ENCODE measurements at regions not wholly inside any gene's neighbourhood (a gene's known extent, or its start where the extent isn't known, plus 50 kb on each side); places are given as distances from the start of the nearest gene placed in this dataset.
A peak's percentile ranks its signal among the peaks of the same experiment; 100 is the strongest.

DNA sequence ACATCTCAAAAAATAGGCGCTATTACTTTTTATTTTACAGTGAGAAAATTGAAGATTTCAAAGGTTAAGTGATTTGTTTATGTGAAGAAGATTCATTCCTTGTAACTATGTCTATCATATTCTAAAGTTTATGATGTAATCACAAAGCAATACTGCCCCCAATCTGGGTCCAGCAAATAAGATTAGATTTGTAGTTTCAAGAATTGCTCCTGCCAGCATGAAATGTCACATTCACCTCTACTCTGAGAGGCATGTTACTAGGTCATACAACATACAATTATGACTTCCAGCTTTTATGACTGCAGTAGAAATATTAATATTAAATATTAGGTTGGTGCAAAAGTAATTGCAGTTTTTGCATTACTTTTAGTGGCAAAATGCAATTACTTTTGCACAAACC is 976.2 kb downstream of the FSTL5 start:
- ATAC-seq (no peak), DNase-seq (no peak)
- Mint-ChIP-seq H3K4me3 (no peak overlapping the region), H3K9me3 (no peaks in the 10 kb centered on the region), H3K27ac (no peak overlapping the region), H3K4me1 (no peaks in the 10 kb centered on the region), H3K27me3 (no peaks in the 10 kb centered on the region)

DNA sequence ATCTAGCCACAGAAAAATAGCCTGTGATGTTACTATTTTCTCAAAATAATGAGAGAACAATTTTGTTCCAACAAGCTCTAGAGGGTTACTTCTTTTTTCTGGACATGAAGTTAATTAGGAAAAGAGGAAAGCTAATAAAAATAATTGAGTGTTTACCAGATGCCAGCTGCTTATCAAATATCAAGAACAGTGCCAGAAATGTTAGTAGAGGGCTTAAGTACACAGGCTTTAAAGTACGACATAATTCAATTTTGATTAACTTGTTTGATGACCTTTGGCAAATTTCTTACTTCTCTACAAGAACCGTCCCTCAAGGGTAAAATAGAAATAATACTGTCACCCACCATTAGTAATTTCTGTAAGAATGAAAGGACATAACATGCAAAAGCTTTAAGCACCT is 977.0 kb downstream of the FSTL5 start:
- Mint-ChIP-seq H3K9me3 (no peaks in the 10 kb centered on the region), H3K4me1 (no peaks in the 10 kb centered on the region), H3K4me3 (no peak overlapping the region), H3K27me3 (no peaks in the 10 kb centered on the region), H3K27ac (no peak overlapping the region)
- ATAC-seq (no peak), DNase-seq (no peak)

- DNase-seq (no peak), ATAC-seq (no peak)
- Mint-ChIP-seq H3K27me3 (no peaks in the 10 kb centered on the region), H3K4me3 (no peak overlapping the region), H3K27ac (no peak overlapping the region), H3K9me3 (no peaks in the 10 kb centered on the region), H3K4me1 (no peaks in the 10 kb centered on the region)
These were observed 977.8 kb downstream of the FSTL5 start for GRCh38 chr4:161186012-161186411.

DNA sequence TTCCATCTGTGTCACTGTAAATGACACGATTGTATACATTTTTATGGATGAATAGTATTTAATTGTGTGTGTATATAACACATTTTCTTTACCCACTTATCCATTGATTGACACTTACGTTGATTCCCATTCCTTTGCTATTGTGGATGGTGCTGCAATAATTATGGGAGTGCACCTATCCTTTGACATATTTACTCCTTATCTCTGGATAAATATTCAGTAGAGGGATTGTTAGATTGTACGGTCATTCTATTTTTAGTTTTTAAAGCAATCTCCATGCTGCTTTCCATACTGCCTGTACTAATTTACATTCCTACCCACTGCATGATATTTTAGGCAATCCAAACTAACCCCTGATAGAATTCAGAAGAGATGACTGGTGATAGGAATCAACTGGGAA is 980.1 kb downstream of the FSTL5 start:
- ATAC-seq, result no peak
- H3K27me3 Mint-ChIP-seq, result no peaks in the 10 kb centered on the region
- H3K4me3 Mint-ChIP-seq, result no peak overlapping the region

GRCh38 chr4:161182913-161183312 is 980.9 kb downstream of the FSTL5 start:
- ATAC-seq (no peak), DNase-seq (no peak)
- no peak overlapping the region for H3K4me3 Mint-ChIP-seq
- H3K27ac Mint-ChIP-seq, result no peak overlapping the region
- no peaks in the 10 kb centered on the region for H3K4me1 Mint-ChIP-seq
- H3K27me3 Mint-ChIP-seq, result no peaks in the 10 kb centered on the region
- peaks cover 0 to 7% of the 10 kb centered on the region in 2 donors for H3K9me3 Mint-ChIP-seq

More for the DNA sequence above, 980.1 kb downstream of the FSTL5 start:
- H3K27ac Mint-ChIP-seq, result no peak overlapping the region
- no peak for DNase-seq
- H3K9me3 Mint-ChIP-seq, result no peaks in the 10 kb centered on the region
- no peaks in the 10 kb centered on the region for H3K4me1 Mint-ChIP-seq

DNA sequence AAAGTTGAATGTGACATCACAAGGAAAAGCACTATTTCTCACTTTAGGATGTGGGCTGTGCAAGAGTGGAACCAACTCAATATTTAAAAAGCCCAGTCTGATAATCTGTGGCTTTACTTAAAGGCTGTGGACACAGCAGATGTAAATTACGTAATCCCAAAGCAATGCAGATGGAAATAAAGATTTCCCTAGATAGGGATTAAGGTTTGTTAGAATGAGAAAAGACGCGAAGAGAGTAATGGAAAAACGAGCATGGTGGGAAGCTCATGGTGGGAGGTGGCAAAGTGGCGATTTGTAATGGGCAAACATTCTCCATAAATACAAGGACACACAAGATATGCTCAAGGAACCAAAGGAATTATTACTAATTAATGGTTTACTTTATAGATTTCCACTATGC is 985.5 kb downstream of the FSTL5 start:
- no peak overlapping the region for H3K4me3 Mint-ChIP-seq
- H3K9me3 Mint-ChIP-seq, result peaks cover 5 to 14% of the 10 kb centered on the region in 2 donors
- H3K27ac Mint-ChIP-seq, result no peak overlapping the region
- DNase-seq, result no peak
- H3K27me3 Mint-ChIP-seq, result no peaks in the 10 kb centered on the region
- H3K4me1 Mint-ChIP-seq, result no peaks in the 10 kb centered on the region
- no peak for ATAC-seq

DNA sequence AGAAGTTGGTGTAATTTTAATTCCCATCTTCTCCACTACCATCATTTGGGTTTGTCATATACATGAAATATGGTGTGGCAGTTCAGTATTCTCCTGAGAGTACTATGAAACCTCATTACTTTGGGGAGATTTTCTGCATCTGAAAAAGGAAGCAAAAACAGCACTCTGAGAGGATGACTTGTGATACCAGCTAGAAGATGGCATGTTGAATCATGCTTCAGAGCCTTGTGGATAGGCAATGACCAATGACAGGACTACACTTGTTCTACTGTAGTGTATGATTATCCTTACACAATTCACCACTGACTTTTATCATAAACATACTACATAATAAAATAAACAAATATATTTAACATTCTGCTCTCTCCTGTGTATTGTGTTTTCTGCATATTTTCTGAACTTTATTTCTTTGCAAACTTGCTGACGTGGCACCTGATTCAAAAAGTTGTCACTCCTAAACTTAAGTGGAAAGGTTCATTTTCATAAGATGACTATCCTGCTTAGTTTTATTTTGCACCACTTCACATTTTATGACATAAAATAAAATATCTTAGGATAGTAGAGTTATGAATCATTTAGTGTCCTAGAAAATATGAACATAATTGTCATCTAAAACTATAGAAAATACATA is 991.3 kb downstream of the FSTL5 start:
- H3K4me1 Mint-ChIP-seq, result no peaks in the 10 kb centered on the region
- ATAC-seq, result no peak
- DNase-seq, result no peak
- H3K27ac Mint-ChIP-seq, result no peak overlapping the region
- no peak overlapping the region for H3K4me3 Mint-ChIP-seq
- H3K27me3 Mint-ChIP-seq, result no peaks in the 10 kb centered on the region
- H3K9me3 Mint-ChIP-seq, result peaks cover 5 to 7% of the 10 kb centered on the region in 2 donors

GRCh38 chr4:161167539-161167938 is 996.3 kb downstream of the FSTL5 start:
- Mint-ChIP-seq H3K27me3 (no peaks in the 10 kb centered on the region), H3K4me3 (no peak overlapping the region), H3K4me1 (no peaks in the 10 kb centered on the region), H3K9me3 (peaks cover 7 to 10% of the 10 kb centered on the region in 2 donors), H3K27ac (peak overlapping the region in 1 of 2 donors; percentile 61)
- DNase-seq, result no peak
- ATAC-seq, result no peak

- no peak for DNase-seq
- no peak overlapping the region for H3K4me3 Mint-ChIP-seq
- no peaks in the 10 kb centered on the region for H3K27me3 Mint-ChIP-seq
- H3K27ac Mint-ChIP-seq, result no peak overlapping the region
- no peaks in the 10 kb centered on the region for H3K4me1 Mint-ChIP-seq
- peaks cover 3 to 17% of the 10 kb centered on the region in 2 donors for H3K9me3 Mint-ChIP-seq
- no peak for ATAC-seq
These were observed 1003.1 kb downstream of the FSTL5 start for GRCh38 chr4:161160718-161161117.

- ATAC-seq, result no peak
These were observed 1015.7 kb downstream of the FSTL5 start for GRCh38 chr4:161148051-161148450.

GRCh38 chr4:161143375-161143774 is 1020.4 kb downstream of the FSTL5 start:
- ATAC-seq, result no peak
- Mint-ChIP-seq H3K27ac (peak overlapping the region in 1 of 2 donors; percentile 29), H3K4me3 (no peak overlapping the region), H3K9me3 (peaks cover 12 to 40% of the 10 kb centered on the region in 2 donors), H3K4me1 (no peaks in the 10 kb centered on the region), H3K27me3 (no peaks in the 10 kb centered on the region)
- no peak for DNase-seq

More at GRCh38 chr4:161148051-161148450, 1015.7 kb downstream of the FSTL5 start:
- Mint-ChIP-seq H3K4me3 (no peak overlapping the region), H3K4me1 (no peaks in the 10 kb centered on the region), H3K9me3 (peaks cover 4 to 34% of the 10 kb centered on the region in 2 donors), H3K27me3 (no peaks in the 10 kb centered on the region), H3K27ac (no peak overlapping the region)
- no peak for DNase-seq

GRCh38 chr4:161134795-161135194 is 1029.0 kb downstream of the FSTL5 start:
- DNase-seq, result no peak
- Mint-ChIP-seq H3K27ac (no peak overlapping the region), H3K4me3 (no peak overlapping the region), H3K9me3 (peaks cover 7 to 15% of the 10 kb centered on the region in 2 donors), H3K4me1 (no peaks in the 10 kb centered on the region), H3K27me3 (no peaks in the 10 kb centered on the region)
- ATAC-seq, result no peak

- H3K4me1 Mint-ChIP-seq, result no peaks in the 10 kb centered on the region
- H3K4me3 Mint-ChIP-seq, result no peak overlapping the region
- no peak for ATAC-seq
- peaks cover 0 to 15% of the 10 kb centered on the region in 2 donors for H3K9me3 Mint-ChIP-seq
- DNase-seq, result no peak
- H3K27me3 Mint-ChIP-seq, result no peaks in the 10 kb centered on the region
- H3K27ac Mint-ChIP-seq, result no peak overlapping the region
These were observed 1030.1 kb downstream of the FSTL5 start for GRCh38 chr4:161133586-161134276.

- no peaks in the 10 kb centered on the region for H3K4me1 Mint-ChIP-seq
- DNase-seq, result no peak
- H3K27ac Mint-ChIP-seq, result no peak overlapping the region
- no peaks in the 10 kb centered on the region for H3K27me3 Mint-ChIP-seq
- ATAC-seq, result no peak
- no peak overlapping the region for H3K4me3 Mint-ChIP-seq
- peaks cover 0 to 6% of the 10 kb centered on the region in 2 donors for H3K9me3 Mint-ChIP-seq
These were observed 1030.9 kb downstream of the FSTL5 start for GRCh38 chr4:161132715-161133425.

DNA sequence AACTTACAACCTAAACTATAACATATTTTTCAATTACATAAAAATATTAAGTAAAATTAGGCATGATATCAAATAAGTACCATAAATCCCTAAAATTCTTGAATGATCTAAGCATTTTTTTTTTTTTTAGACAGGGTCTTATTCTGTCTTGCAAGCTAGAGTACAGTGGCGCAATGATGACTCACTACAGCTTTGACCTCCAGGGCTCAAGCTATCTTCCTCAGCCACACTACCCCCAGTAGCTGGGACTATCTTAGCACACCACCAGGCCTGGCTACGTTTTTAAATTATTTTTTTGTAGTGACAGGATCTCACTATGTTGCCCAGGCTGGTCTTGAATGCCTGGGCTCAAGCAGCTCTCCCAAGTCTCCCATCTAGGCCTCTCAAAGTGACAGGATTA is 1042.3 kb downstream of the FSTL5 start:
- no peak overlapping the region for H3K4me3 Mint-ChIP-seq
- peaks cover 5 to 13% of the 10 kb centered on the region in 2 donors for H3K9me3 Mint-ChIP-seq
- DNase-seq, result no peak
- ATAC-seq, result no peak
- H3K27me3 Mint-ChIP-seq, result no peaks in the 10 kb centered on the region
- no peak overlapping the region for H3K27ac Mint-ChIP-seq
- no peaks in the 10 kb centered on the region for H3K4me1 Mint-ChIP-seq

GRCh38 chr4:161101881-161102280 is 1061.9 kb downstream of the FSTL5 start:
- no peaks in the 10 kb centered on the region for H3K27me3 Mint-ChIP-seq
- H3K27ac Mint-ChIP-seq, result no peak overlapping the region
- ATAC-seq, result no peak
- no peaks in the 10 kb centered on the region for H3K4me1 Mint-ChIP-seq
- H3K9me3 Mint-ChIP-seq, result peaks cover 5 to 7% of the 10 kb centered on the region in 2 donors
- no peak for DNase-seq
- no peak overlapping the region for H3K4me3 Mint-ChIP-seq

All from stimulated activated naive CD8-positive, alpha-beta T cell treated with anti-CD3 and anti-CD28 coated beads, Interleukin-15, amount 100 ng/mL, for 72 hours (primary cell).